GM18505 (cell line): ENCODE measurements at regions not wholly inside any gene's neighbourhood (a gene's known extent, or its start where the extent isn't known, plus 50 kb on each side); places are given as distances from the start of the nearest gene placed in this dataset.

Experiments
- ATAC-seq: cut with Tn5 transposase; IDR thresholded peaks from one replicate; pipeline ENCODE4 v1.9.1; 2021; ENCODE audit not compliant: unreplicated experiment
- POLR2A ChIP-seq: IDR thresholded peaks from 4 replicates; pipeline ENCODE4 v1.6.1; 2011; ENCODE audit warnings: borderline replicate concordance; ENCODE audit not compliant: insufficient read depth, insufficient read length; ENCODE audit errors: extremely low read depth

GRCh38 chr6:113338644-113339043 is 518.5 kb upstream of the MARCKS start:
- no peak for TF ChIP-seq POLR2A
- ATAC-seq: no peak

GRCh38 chr6:113339209-113339608 is 517.9 kb upstream of the MARCKS start:
- TF ChIP-seq POLR2A: no peak
- ATAC-seq: no peak

DNA sequence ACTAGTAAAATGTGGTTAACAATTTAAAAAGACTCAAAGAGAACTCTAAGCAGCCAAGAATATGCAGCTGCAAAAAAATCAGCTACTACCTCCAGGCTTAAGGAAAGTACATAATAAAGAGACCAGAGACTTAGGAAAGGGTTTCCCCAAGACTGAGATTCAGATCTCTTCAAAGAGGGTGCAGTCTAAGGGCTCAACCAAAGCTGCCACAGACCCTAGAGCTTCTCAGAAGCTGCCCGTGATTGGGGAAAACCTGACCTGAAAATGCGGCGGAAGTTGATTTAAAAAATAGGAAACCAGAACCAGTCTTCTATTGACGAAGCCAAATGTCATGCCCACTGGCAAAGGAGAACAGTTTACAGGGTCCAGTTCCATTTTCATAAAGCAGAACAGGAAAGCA is 516.8 kb upstream of the MARCKS start:
- TF ChIP-seq POLR2A: no peak
- ATAC-seq: no peak

- no peak for TF ChIP-seq POLR2A
- ATAC-seq: no peak
Measured at GRCh38 chr6:113343940-113344339, 513.2 kb upstream of the MARCKS start.

DNA sequence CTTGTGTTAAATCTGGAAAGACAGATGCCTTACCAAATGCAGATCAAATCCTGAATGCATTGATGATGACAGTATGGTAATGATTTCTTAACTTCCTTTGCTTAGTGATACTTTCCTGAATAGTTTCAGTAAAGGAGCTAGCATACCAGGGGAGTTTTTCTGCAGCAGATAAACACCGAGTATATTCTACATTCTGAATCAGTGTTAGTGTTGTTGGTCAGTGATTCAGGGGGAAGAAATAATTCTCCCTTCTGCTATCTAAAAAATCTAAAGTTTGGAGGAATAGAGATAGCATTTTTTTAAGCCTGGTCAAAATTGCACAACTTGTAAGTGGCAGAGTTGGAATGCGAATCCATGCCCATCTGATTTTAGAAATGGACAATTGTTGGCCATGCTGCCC is 512.2 kb upstream of the MARCKS start:
- no peak for TF ChIP-seq POLR2A
- no peak for ATAC-seq

GRCh38 chr6:113347436-113347835 is 509.7 kb upstream of the MARCKS start:
- ATAC-seq: no peak
- TF ChIP-seq POLR2A: no peak

DNA sequence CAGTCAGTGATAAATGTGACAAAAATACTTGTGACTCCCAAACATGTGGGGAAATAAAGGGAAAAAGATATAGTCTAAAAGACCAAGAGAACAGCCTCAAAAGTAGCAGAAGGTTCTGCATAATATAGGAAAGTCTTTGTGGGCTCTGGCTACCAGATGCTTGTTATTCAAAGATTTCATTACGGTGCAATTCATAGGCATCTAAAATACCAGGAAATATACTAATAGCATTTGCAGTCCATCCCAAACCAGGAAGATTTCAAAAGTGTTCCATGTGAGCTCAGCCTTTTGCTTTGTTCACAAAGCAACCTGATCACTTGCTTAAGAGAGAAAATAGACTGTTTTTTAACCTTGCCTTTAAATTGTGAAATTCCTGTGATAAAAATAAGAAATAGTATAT is 506.7 kb upstream of the MARCKS start:
- ATAC-seq: no peak
- TF ChIP-seq POLR2A: no peak

GRCh38 chr6:113351173-113351834 is 505.8 kb upstream of the MARCKS start:
- TF ChIP-seq POLR2A: no peak
- no peak for ATAC-seq

DNA sequence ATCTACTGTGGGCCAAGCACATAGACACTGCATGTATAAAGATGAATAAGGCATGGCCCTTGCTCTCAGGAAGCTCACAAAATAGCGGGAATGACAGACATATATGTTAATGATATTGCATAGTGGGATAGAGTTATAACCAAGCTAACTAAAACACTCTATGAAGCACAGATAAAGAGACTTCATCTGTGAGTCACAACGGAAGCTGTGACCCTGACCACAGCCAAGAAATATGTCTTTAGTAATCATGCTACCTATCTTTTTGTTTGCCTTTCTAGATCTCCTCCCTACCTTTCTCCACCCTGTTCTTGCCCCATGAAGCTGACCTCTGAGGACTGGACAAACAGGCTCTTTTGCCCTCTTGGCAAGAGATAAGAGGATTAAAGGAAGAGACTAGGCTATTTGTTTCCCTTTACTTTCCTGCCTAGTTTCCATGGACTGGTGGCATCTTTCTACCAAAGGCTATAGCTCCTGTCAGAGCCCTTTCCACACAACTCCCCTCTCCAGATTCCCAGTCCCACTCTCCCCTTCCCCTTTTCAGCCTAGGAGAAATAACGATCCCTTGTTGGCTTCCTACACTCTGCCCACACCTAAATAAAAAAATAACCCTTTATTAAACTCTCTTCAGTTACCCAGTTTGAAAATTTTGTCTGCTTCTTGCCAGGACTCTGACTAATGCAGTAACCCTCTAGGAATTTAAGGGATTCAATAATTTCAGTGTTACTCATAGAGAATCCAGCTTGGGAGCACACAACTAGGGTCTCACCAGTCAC is 504.9 kb upstream of the MARCKS start:
- TF ChIP-seq POLR2A: no peak
- no peak for ATAC-seq

GRCh38 chr6:113352831-113353230 is 504.3 kb upstream of the MARCKS start:
- no peak for ATAC-seq
- no peak for TF ChIP-seq POLR2A

DNA sequence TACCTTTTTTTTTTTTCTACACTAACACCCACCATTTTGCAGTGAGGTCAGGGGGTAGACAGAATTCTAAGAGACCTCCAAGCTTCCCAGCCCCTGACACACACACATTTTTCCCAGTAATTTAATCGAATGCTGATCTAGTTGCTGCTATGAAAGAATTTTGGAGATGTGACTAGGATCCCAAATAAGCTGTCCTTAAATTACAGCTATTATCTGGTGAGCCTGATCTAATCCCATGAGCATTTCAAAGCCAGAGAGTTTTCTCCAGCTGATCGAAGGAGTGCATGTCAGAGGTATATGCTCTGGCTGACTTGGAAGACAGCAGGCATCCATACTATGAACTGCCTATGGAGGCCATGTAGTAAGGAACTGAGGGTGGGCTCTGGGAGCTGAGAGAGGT is 503.8 kb upstream of the MARCKS start:
- TF ChIP-seq POLR2A: no peak
- ATAC-seq: no peak

DNA sequence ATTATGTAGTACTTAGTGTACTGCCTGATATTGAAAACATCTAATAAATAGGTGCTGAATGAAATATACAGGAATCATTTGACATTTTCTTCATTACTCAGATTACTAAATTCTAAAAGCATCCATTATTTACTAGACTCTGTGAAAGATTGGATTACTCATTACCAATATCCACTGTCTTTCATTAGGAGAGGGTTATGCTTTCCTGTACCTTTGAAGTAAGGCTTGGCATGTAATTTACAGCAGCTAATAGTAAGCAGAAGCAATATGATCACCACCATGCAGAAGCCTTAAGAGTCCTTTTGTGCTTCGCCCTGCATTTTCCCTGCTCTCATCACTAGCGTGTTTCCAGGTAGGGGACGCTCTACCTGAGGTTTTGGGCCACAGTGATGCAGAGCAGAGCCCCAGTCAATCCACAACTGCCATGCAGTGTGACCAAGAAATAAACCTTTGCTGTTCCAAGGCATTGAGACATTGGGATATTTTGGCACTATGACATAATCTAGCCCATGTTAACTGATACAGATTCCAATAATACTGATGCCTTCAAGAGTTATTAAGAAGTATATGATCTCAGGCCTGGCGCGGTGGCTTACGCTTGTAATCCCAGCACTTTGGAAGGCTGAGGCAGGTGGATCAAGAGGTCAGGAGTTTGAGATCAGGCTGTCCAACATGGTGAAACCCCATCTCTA is 502.8 kb upstream of the MARCKS start:
- no peak for ATAC-seq
- no peak for TF ChIP-seq POLR2A

GRCh38 chr6:113356139-113356538 is 501.0 kb upstream of the MARCKS start:
- no peak for TF ChIP-seq POLR2A
- ATAC-seq: no peak

DNA sequence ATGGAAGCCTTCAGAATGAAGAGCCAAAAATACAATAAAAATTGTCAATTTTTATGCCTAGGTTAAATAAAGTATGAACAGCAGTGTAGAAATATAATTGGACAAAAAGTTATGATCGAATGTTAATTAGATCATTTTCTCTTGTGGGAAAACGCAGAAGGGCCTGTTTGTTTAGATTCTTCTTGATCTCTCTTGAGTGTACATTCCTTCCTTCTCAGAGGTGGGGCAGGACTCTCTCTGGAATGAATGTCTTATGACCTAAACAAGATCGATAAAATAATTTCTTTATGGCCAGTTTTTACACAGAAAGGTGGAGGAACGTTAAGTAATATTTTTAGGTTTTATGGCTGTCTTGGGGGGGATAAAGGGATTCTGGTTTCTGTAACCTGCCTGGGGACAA is 500.1 kb upstream of the MARCKS start:
- no peak for TF ChIP-seq POLR2A

More for the DNA sequence above, 500.1 kb upstream of the MARCKS start:
- ATAC-seq: no peak
